HG03196 (cell line): ENCODE measurements at regions not wholly inside any gene's neighbourhood (a gene's known extent, or its start where the extent isn't known, plus 50 kb on each side); places are given as distances from the start of the nearest gene placed in this dataset.

ENCODE experiments used
- ATAC-seq: cut with Tn5 transposase; IDR thresholded peaks from one replicate; pipeline ENCODE4 v1.9.1; 2021; ENCODE audit not compliant: unreplicated experiment

DNA sequence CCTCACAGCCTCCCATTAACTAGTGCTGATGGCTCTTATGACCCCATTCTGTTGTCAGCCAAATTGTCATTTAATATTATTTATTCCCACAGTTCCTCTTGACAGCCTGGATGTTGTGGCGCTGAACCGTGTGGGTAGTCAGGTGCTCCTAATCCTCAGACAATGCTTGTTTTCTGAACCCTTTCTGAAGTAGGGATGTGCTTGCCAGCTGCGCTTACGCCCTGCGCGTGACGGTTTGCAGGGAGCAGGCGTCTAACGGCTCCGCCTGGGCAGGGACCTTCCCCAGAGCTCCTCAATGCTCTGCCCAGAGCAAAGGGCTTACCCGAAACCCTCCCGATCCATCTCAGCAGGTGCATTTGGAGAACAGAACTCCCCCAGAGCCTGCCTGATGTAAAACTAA is 358.2 kb upstream of the MYT1L start:
- no peak for ATAC-seq

DNA sequence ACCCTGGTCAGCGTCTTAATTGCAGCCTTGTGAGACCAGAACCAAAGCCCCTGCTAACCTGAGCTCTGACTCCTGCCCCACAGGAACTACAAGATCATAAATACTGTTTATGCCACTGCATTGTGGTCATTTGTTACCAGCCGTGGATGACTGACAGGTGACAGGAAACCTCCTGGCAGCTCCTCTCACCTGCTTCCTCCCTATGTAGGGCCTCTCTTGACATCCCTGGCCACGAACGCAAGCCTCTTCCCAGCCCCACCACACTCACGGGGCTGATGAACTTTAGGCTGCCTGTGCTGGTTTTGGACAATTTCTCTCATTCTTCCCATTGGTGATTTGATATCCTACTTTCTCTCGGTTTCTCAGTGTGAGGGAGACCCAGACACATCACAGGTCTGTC is 357.2 kb upstream of the MYT1L start:
- no peak for ATAC-seq

DNA sequence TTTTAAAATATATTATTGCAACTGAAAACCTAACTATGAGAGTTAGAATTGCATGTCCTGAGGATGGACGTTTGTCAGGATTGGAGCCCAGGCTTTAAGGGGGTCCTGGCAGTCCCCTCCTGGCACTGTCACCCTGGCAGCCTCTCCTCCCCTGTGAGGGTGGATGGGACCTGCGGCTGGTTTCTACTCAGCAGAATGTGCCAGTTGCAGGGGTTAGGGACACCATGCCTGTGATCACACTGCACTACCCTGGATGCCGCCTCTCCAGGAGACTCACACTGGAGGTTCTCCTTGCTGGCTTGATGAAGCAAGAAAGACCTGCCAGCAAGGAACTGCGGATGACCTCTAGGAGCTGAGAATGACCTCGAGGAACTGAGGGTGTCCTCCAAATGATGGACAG is 356.7 kb upstream of the MYT1L start:
- ATAC-seq, result no peak

DNA sequence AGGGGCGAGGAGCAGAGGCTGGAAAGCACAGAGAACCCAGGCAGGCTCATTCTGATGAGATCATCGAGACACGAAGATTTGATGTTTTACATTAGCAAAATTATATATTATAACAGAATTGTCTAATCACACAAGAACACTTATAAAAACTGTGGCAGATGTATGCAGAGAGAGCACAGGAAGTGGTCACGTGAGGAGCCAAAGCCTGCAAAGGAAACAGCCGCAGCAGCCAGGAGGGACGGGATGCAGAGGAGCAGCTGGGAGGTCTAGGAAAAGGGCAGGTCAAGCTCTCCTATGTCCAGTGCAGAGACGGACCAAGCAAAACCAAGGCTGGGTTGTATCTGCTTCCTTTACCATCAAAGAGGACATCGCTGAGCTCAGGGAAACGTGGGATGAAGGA is 355.1 kb upstream of the MYT1L start:
- ATAC-seq, result no peak

GRCh38 chr2:2683606-2684224 is 352.6 kb upstream of the MYT1L start:
- no peak for ATAC-seq

GRCh38 chr2:2682700-2683342 is 351.7 kb upstream of the MYT1L start:
- no peak for ATAC-seq

DNA sequence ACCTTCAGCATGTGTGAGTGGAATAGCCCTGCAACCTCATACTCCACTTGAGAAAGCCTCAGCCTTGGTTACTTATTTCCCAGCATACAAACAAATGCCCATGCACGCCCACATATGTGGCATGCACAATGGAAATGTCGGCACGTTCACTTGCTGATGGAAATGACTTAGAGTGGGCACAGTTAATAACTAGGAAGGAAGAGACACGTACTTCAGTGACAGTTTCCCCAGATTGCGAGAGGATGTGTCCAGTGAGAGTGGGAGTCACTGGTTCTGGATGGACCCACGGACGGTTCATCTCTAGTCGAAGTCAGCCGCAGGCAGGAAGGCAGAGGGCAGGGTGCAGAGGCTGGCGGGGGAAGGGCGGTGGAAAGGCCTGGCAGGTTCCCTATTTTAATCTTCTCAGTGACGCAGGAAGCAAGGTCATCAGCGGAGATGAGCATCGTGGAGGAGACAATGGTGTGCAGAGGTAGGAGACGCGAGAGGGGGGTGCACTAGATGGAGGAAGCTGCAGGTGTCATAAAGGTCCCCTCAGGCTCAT is 350.7 kb upstream of the MYT1L start:
- ATAC-seq, result no peak

- no peak for ATAC-seq
These were observed 350.0 kb upstream of the MYT1L start for GRCh38 chr2:2681085-2681484.

DNA sequence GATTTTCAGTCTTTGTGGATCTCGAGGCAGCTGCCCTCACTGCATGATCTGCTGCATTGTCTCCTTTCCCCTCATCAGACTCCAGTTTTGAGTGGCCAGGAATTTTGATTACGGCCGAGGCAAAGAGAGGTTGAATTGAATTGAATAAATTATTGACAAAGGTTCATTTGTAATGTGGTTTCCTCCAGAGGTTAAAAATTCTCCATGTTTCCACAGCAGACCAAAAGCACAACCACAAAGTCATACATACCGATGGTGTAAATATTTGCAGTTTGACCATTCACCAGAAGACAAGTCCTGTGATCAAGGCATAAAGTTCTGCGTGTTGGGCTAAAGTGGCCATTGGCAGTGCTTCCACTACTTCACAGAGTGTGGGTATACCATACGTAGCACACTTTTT is 343.8 kb upstream of the MYT1L start:
- no peak for ATAC-seq

DNA sequence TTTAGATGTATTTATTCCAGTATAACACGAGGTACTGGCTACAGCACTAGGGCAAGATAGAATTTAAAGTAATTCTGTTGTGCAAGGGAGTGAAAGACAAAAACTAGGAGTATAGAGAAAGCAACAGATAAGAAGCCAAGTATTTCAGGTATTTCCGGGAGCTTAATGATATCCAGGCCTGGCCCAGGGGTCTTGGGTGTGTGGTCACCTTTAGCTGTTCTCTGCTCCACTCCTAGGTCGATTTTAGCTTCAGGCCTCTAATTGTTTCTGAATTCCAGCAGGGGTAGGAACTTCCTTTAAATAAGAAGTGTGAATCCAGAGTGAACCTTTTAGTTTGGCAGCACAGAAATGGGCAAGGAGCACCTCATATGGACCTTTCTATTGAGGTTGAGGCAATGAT is 342.3 kb upstream of the MYT1L start:
- no peak for ATAC-seq

DNA sequence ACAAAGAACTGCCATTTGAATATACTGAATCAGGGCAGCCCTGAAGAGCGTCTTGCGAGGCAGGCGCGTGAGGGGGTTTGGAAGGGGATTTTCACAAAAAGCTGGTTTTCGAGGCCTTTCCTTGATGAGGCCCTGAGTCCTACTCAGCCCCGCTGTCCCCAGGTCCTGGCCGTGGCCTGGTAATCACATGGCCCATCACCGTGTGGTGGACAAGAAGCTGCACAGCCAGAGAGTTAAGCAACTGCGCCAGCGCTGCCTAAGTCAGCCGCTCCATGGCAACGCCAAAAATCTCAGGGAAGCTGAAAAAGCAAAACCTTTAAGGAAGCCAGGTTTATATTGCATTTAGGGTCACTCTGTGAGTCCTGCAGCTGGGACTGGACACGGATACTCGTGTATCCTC is 341.2 kb upstream of the MYT1L start:
- ATAC-seq, result no peak

- ATAC-seq, result no peak
These were observed 340.8 kb upstream of the MYT1L start for GRCh38 chr2:2671826-2672225.

GRCh38 chr2:2669316-2669715 is 338.2 kb upstream of the MYT1L start:
- no peak for ATAC-seq

- ATAC-seq, result no peak
These were observed 337.7 kb upstream of the MYT1L start for GRCh38 chr2:2668681-2669265.

DNA sequence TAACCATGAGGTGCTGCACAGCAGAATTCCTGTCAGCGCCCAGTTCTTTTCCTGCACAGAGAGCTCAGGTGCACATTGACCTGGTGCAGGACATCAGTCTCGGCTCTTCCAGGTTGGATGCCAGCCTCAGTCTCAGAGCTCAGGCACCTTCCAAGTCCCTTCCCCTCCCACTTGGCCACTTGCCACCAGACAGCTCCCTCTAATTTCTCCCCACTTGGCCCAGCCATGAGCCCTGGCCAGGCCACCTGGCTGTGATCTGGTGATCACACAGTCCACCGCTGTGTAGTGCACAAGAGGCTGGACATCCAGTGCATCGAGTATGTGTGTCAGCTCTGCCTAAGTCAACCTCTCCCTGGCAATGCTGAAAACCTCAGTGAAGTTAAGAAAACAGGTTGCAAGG is 336.6 kb upstream of the MYT1L start:
- no peak for ATAC-seq

DNA sequence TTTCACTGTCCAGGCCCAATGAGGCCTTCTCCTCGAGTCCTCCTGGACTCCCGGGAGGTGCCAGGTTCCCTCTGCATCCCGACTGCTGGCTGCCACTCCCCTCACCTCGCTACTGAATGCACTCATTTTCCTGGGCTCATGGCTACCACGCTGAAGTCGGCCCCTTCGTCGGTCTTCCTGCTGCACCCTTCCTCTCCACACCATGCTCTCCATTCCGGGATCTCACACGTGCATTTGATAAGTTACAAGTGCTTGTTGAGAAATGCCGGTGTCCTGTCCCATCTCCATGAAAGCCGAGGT is 334.7 kb upstream of the MYT1L start:
- ATAC-seq, result no peak

- ATAC-seq, result no peak
These were observed 334.1 kb upstream of the MYT1L start for GRCh38 chr2:2664989-2665833.

DNA sequence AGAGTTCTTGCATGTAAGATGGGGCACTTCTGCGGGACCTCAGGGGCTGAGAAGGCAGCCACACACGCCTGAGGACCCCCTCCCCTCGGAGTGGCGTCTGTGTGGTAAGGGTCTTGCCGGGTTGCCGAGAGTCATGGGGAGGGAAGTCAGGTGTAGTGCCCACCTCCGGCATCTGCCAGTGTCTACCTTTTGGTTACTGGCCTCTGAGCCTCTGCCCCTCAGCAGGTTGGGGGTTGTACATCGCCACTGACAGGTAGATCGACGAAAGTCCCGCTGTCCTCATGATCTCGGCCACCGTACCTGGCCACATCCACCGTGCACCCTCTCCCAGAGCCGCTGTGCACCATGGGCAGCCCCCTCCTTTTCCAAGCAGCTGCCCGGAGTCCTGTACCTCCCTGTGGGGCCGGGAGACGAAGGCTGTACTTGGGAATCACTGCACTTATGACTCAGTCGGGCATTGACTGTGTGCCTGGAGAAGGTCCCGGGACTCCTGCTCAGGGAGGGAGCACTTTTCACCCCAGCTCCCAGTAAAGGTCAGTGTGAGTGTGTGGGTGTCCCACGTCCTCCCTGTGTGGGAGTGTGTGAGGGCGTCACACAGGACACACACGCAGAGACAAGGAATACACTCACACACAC is 332.4 kb upstream of the MYT1L start:
- ATAC-seq, result no peak

DNA sequence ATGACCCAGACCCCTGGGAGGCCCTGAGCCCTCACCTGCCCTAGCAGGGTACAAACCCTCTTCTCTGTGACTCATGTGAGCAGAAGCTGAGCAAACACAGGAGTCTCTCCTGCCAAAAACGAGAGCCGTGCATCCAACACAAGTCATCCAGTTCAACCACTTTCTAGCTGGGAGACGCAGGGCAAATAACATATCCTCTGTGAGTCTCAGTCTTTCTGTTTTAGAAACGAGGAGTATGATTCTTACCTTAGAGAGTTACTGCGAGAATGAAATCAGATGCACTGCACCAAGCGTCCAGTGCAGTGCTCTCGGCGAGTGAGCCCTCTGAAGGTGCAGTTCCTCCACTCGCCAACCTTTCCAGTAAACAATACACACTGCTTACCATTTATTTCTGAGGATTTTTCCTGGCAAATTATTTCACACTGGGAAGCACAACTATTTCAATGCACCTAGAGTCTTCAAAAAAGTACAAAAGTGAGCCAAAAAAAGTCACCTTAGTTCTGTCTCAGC is 331.8 kb upstream of the MYT1L start:
- ATAC-seq, result no peak

DNA sequence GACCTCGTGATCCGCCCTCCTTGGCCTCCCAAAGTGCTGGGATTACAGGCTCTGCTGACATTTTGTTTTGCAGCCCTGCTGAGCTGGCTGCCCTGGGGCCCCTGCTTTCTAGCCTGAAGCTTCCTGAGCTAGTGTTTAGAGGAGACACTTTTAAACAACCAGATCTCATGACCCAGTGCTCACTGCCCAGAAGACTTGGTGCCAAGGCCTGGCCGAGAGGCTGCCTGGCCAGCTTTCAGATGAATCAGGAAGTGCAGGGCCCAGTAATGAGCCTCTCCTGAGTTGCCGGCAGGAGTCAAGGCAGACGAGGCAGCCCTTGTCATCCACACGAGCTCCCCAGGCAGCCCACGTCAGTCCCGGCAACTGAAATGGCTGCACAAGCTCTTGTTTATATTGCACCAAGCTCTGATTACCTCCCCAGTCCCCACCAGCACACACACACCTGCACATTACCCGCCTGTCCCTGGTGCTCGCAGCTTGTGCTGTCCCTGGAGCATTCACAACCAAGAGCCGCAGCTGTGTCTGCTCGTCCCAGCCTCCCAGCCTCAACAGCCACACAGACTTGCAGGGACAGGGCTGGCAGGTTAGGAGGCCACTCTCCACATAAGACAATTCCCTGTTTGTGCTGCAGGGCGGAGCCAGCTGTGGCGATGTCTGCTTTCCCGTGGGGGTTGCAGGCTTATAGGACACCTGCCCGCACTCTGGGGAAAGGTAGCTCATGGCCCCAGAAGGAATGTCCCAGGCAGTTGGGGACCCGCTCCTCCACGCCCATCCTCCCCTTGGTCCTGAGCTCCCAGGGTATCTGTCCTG is 331.2 kb upstream of the MYT1L start:
- ATAC-seq, result no peak
